Hepatocyte (in vitro differentiated cells): ENCODE measurements at regions not wholly inside any gene's neighbourhood (a gene's known extent, or its start where the extent isn't known, plus 50 kb on each side); places are given as distances from the start of the nearest gene placed in this dataset.
A peak's percentile ranks its signal among the peaks of the same experiment; 100 is the strongest.

Experiments used
- DNase-seq: peaks from one replicate; pipeline ENCODE4 v3.0.0-alpha.2; 2016; ENCODE audit warnings: low spot score
- H2AFZ ChIP-seq: fragments of 200-600 bp; sonication (generic); 2 replicates; pipeline ENCODE4 v1.6.0; 2016; ENCODE audit warnings: antibody characterized with exemption, mild to moderate bottlenecking
- H3K27ac ChIP-seq: fragments of 200-600 bp; sonication (generic); 2 replicates; pipeline ENCODE4 v1.5.1; 2016; ENCODE audit warnings: mild to moderate bottlenecking
- H3K27me3 ChIP-seq: fragments of 200-600 bp; sonication (generic); 2 replicates; pipeline ENCODE4 v1.6.1; 2016
- H3K36me3 ChIP-seq: fragments of 200-600 bp; sonication (generic); replicated peaks from 2 replicates; pipeline ENCODE4 v1.5.1; 2016; ENCODE audit warnings: low read depth; ENCODE audit not compliant: insufficient read depth
- H3K4me1 ChIP-seq: fragments of 200-600 bp; sonication (generic); 2 replicates; pipeline ENCODE4 v1.5.1; 2016; ENCODE audit warnings: mild to moderate bottlenecking, moderate library complexity; ENCODE audit not compliant: insufficient read depth
- H3K4me2 ChIP-seq: fragments of 200-600 bp; sonication (generic); 2 replicates; pipeline ENCODE4 v1.6.0; 2016
- H3K4me3 ChIP-seq: fragments of 200-600 bp; sonication (generic); 2 replicates; pipeline ENCODE4 v1.5.1; 2016; ENCODE audit warnings: mild to moderate bottlenecking
- H3K79me2 ChIP-seq: fragments of 200-600 bp; sonication (generic); 2 replicates; pipeline ENCODE4 v1.6.0; 2017; ENCODE audit warnings: mild to moderate bottlenecking
- H3K9me2 ChIP-seq: fragments of 200-600 bp; sonication (generic); replicated peaks from 2 replicates; pipeline ENCODE4 v1.6.0; 2017; ENCODE audit warnings: mild to moderate bottlenecking; ENCODE audit not compliant: insufficient read depth
- H3K9me3 ChIP-seq: fragments of 200-600 bp; sonication (generic); 2 replicates; pipeline ENCODE4 v1.5.1; 2016; ENCODE audit warnings: low read depth, mild to moderate bottlenecking
- H4K20me1 ChIP-seq: fragments of 200-600 bp; sonication (generic); 2 replicates; pipeline ENCODE4 v1.6.0; 2016; ENCODE audit warnings: mild to moderate bottlenecking; ENCODE audit not compliant: insufficient read depth, poor library complexity, severe bottlenecking
- CTCF ChIP-seq: fragments of 200-600 bp; sonication (generic); IDR thresholded peaks from 2 replicates; pipeline ENCODE4 v1.5.1; 2016; ENCODE audit warnings: antibody characterized with exemption, mild to moderate bottlenecking; ENCODE audit not compliant: poor library complexity
- EZH2 ChIP-seq: fragments of 200-600 bp; sonication (generic); IDR thresholded peaks from 2 replicates; pipeline ENCODE4 v1.6.1; 2016; ENCODE audit warnings: antibody characterized with exemption, mild to moderate bottlenecking, borderline replicate concordance
- EZH2phosphoT487 ChIP-seq: fragments of 200-600 bp; sonication (generic); IDR thresholded peaks from one replicate; pipeline ENCODE4 v1.6.1; 2018; ENCODE audit warnings: antibody characterized with exemption, mild to moderate bottlenecking, low read depth, moderate library complexity; ENCODE audit not compliant: unreplicated experiment, severe bottlenecking
- WGBS: methylation state at CpG from one replicate; pipeline ENCODE4 v1.1.6; 2016; ENCODE audit warnings: low lambda C conversion rate; ENCODE audit errors: missing lambda C conversion rate; 5-methylcytosine and 5-hydroxymethylcytosine counted together

DNA sequence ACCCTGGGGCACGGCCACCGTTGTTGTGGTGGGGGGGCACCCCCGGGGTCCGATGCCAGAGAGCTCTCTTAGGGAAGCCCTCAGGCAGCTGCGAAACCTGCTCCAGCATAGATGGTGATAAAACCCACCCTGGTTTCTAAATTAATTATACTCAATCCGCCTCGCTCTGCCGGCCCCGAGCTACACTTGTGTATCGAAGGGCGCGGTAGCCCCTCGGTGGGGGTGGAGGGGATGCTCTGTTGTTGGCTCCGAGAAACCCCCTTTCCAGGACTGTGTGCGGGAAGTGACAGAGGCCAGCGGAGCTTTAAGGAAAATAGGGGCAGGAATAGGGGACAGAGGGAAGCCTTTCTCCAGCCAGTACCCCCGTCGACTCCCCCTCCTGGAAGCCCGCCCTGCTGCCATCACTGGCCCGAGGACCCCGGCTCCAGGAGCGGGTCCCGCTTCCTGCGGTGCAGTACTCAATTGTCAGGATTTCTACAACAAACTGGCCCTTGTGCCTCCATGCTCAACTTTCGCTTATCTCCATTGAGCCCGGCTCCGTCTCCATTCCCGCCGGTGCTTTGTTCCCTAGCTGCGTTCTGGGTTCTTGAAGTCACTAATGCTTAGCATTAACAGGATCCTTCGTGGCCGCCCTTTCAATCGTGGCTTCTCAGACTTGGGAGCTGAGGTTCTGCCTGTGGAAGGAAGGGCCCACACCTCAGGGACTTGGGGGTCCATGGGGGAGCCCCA lies 408.2 kb downstream of the BCOR start:
- H3K79me2 ChIP-seq, result no peaks in the 10 kb centered on the region
- peak; percentile 23 for DNase-seq
- peak overlapping the region; percentile 61 for H3K4me3 ChIP-seq
- 14% methylated on average over 33 of the region's 33 CpGs for WGBS
- H3K9me3 ChIP-seq, result no peaks in the 10 kb centered on the region
- no peaks in the 10 kb centered on the region for H4K20me1 ChIP-seq
- no peaks in the 10 kb centered on the region for H3K9me2 ChIP-seq
- H3K4me2 ChIP-seq, result peak overlapping the region; percentile 99
- peak overlapping the region; percentile 95 for H2AFZ ChIP-seq
- no peaks in the 10 kb centered on the region for H3K36me3 ChIP-seq
- H3K27ac ChIP-seq, result peak overlapping the region; percentile 62
- TF ChIP-seq CTCF (no peak), EZH2phosphoT487 (no peak), EZH2 (no peak)
- peaks cover 23% of the 10 kb centered on the region for H3K4me1 ChIP-seq
- peaks cover 5% of the 10 kb centered on the region for H3K27me3 ChIP-seq

DNA sequence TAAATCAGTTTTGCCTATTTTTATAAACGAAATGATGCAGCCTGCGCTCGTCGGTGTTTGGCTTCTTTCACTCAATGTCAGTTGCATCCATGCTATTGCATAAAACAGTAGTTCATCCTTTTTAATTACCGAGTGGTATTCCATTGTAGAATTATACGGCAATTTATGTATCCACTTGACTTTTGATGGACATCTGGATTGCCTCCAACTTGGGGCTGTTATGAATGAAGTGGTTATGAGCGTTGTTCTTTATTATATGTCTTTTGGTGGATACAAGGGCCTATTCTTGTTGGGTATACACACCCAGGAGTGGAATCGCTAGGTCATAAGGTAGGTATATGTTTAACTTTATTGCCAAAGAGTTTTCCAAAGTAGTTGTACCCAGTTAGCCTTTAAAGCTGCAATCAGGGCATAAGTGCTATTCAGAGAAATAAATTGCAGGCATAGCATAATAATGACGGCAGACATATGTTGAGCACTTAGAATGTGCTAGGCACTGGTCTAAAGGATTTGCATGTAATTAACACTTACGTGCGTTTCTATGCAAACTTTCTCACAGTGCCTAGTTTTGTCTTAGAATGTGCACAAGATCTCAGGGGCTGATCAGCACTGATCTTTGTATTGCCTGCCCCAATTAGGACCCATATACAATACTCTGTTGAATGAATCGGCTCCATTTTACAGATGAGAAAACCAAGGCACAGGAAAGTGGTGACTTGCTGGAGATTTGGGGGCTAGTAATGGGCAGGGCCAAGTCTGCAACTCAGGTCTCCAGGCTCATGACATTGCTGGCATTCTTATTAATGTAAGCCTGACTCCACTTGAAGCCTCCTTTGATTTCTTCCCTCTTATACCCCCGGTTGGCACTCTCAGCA lies 407.0 kb downstream of the BCOR start:
- Histone ChIP-seq H4K20me1 (no peaks in the 10 kb centered on the region), H3K27me3 (peaks cover 5% of the 10 kb centered on the region), H3K27ac (no peak overlapping the region), H2AFZ (no peak overlapping the region), H3K9me2 (no peaks in the 10 kb centered on the region), H3K4me2 (no peak overlapping the region), H3K4me3 (no peak overlapping the region), H3K79me2 (no peaks in the 10 kb centered on the region), H3K36me3 (no peaks in the 10 kb centered on the region), H3K4me1 (peaks cover 23% of the 10 kb centered on the region), H3K9me3 (no peaks in the 10 kb centered on the region)
- no peak for TF ChIP-seq EZH2phosphoT487
- no peak for TF ChIP-seq CTCF
- no peak for TF ChIP-seq EZH2
- WGBS, result 83% methylated on average over 13 of the region's 13 CpGs
- DNase-seq, result no peak

DNA sequence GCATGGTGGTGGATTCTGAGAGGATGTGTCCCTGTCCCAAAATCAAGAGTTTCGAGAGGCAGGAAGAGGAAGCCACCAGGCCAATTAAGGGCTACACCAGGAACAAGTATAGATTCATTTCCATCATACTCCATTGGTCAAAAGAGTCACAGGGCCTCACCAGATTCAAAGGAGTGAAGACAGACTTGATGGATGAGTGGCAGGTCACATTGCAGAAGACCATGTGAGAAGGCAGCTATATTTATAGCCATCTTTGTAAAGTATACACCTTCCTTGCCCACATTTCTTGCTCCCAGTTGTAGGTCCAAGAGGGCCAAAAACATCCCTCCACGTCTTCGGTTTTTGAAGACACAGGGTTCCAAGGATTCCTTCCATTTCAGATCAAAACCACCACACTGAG lies 406.0 kb downstream of the BCOR start:
- no peak overlapping the region for H3K27ac ChIP-seq

GRCh38 chrX:39692796-39693195 lies 405.0 kb downstream of the BCOR start:
- H3K9me2 ChIP-seq, result no peaks in the 10 kb centered on the region
- no peak overlapping the region for H3K27ac ChIP-seq
- no peaks in the 10 kb centered on the region for H3K36me3 ChIP-seq
- H3K79me2 ChIP-seq, result no peaks in the 10 kb centered on the region
- no peaks in the 10 kb centered on the region for H4K20me1 ChIP-seq
- peaks cover 3% of the 10 kb centered on the region for H3K27me3 ChIP-seq
- DNase-seq, result no peak
- 53% methylated on average over 4 of the region's 4 CpGs for WGBS
- TF ChIP-seq EZH2 (no peak), CTCF (no peak), EZH2phosphoT487 (no peak)
- H2AFZ ChIP-seq, result no peak overlapping the region
- H3K4me2 ChIP-seq, result no peak overlapping the region
- peaks cover 17% of the 10 kb centered on the region for H3K4me1 ChIP-seq
- peaks cover 9% of the 10 kb centered on the region for H3K9me3 ChIP-seq
- H3K4me3 ChIP-seq, result no peak overlapping the region

More for the DNA sequence above, 406.0 kb downstream of the BCOR start:
- no peak for DNase-seq
- Histone ChIP-seq H3K27me3 (peaks cover 5% of the 10 kb centered on the region), H3K4me1 (peaks cover 23% of the 10 kb centered on the region), H3K9me2 (no peaks in the 10 kb centered on the region), H3K36me3 (no peaks in the 10 kb centered on the region), H3K4me3 (no peak overlapping the region), H3K9me3 (peaks cover 6% of the 10 kb centered on the region), H4K20me1 (no peaks in the 10 kb centered on the region), H3K4me2 (no peak overlapping the region), H2AFZ (no peak overlapping the region), H3K79me2 (no peaks in the 10 kb centered on the region)
- 92% methylated on average over 3 of the region's 3 CpGs for WGBS
- TF ChIP-seq EZH2phosphoT487, result no peak
